ENCODE measurements at regions not wholly inside any gene's neighbourhood (a gene's known extent, or its start where the extent isn't known, plus 50 kb on each side); places are given as distances from the start of the nearest gene placed in this dataset.
A peak's percentile ranks its signal among the peaks of the same experiment; 100 is the strongest.

- Histone ChIP-seq H3K9ac (ENCODE audit: low read depth, low read length) (no peak overlapping the region), H3K4me2 (ENCODE audit: insufficient read depth, low read length) (no peak overlapping the region), H3K4me1 (ENCODE audit: insufficient read depth, low read length) (no peaks in the 10 kb centered on the region), H3K27me3 (ENCODE audit: insufficient read depth, low read length, poor library complexity) (no peaks in the 10 kb centered on the region), H3K27ac (ENCODE audit: low read length) (no peak overlapping the region), H4K20me1 (ENCODE audit: insufficient read depth, low read length) (no peaks in the 10 kb centered on the region), H2AFZ (ENCODE audit: low read depth, low read length) (no peak overlapping the region), H3K36me3 (ENCODE audit: insufficient read depth, low read length) (no peaks in the 10 kb centered on the region), H3K79me2 (ENCODE audit: insufficient read depth, low read length) (no peaks in the 10 kb centered on the region), H3K9me3 (ENCODE audit: insufficient read depth, low read length, severe bottlenecking) (no peaks in the 10 kb centered on the region), H3K4me3 (ENCODE audit: low read depth in 1 of 2, low read length in 2 of 2) (no peak overlapping the region)
- ATAC-seq (ENCODE audit: insufficient read depth, low read depth) (no peak), DNase-seq (no peak)
- TF ChIP-seq CTCF (IDR thresholded peaks at IDR 0.05; ENCODE audit: borderline replicate concordance, extremely low read depth, low read length, poor library complexity, severe bottlenecking) (no peak), EZH2 (IDR thresholded peaks at IDR 0.05; ENCODE audit: borderline replicate concordance, low read depth, low read length, severe bottlenecking) (no peak)
These were observed 50.6 kb downstream of the SLIT2 start for GRCh38 chr4:20302336-20302735.

GRCh38 chr4:20305976-20306375 is 54.3 kb downstream of the SLIT2 start:
- Histone ChIP-seq H3K9ac (ENCODE audit: low read depth, low read length) (no peak overlapping the region), H3K4me2 (ENCODE audit: insufficient read depth, low read length) (no peak overlapping the region), H3K4me3 (ENCODE audit: low read depth in 1 of 2, low read length in 2 of 2) (no peak overlapping the region), H3K27me3 (ENCODE audit: insufficient read depth, low read length, poor library complexity) (no peaks in the 10 kb centered on the region), H3K36me3 (ENCODE audit: insufficient read depth, low read length) (no peaks in the 10 kb centered on the region), H3K79me2 (ENCODE audit: insufficient read depth, low read length) (no peaks in the 10 kb centered on the region), H3K9me3 (ENCODE audit: insufficient read depth, low read length, severe bottlenecking) (no peaks in the 10 kb centered on the region), H2AFZ (ENCODE audit: low read depth, low read length) (no peak overlapping the region), H3K27ac (ENCODE audit: low read length) (no peak overlapping the region), H4K20me1 (ENCODE audit: insufficient read depth, low read length) (no peaks in the 10 kb centered on the region), H3K4me1 (ENCODE audit: insufficient read depth, low read length) (no peaks in the 10 kb centered on the region)
- ATAC-seq (ENCODE audit: insufficient read depth, low read depth) (no peak), DNase-seq (no peak)
- no peak for TF ChIP-seq EZH2 (IDR thresholded peaks at IDR 0.05; ENCODE audit: borderline replicate concordance, low read depth, low read length, severe bottlenecking)
- peak; percentile 12 for TF ChIP-seq CTCF (IDR thresholded peaks at IDR 0.05; ENCODE audit: borderline replicate concordance, extremely low read depth, low read length, poor library complexity, severe bottlenecking)

GRCh38 chr4:20311856-20312255 is 60.2 kb downstream of the SLIT2 start:
- no peak for TF ChIP-seq CTCF (IDR thresholded peaks at IDR 0.05; ENCODE audit: borderline replicate concordance, extremely low read depth, low read length, poor library complexity, severe bottlenecking)
- TF ChIP-seq EZH2 (IDR thresholded peaks at IDR 0.05; ENCODE audit: borderline replicate concordance, low read depth, low read length, severe bottlenecking) = no peak
- no peak for DNase-seq
- no peak overlapping the region for H3K4me2 ChIP-seq (ENCODE audit: insufficient read depth, low read length)

More at GRCh38 chr4:20311856-20312255, 60.2 kb downstream of the SLIT2 start:
- no peaks in the 10 kb centered on the region for H3K9me3 ChIP-seq (ENCODE audit: insufficient read depth, low read length, severe bottlenecking)
- no peaks in the 10 kb centered on the region for H3K4me1 ChIP-seq (ENCODE audit: insufficient read depth, low read length)
- H3K27me3 ChIP-seq (ENCODE audit: insufficient read depth, low read length, poor library complexity) = no peaks in the 10 kb centered on the region
- no peaks in the 10 kb centered on the region for H3K79me2 ChIP-seq (ENCODE audit: insufficient read depth, low read length)
- H3K4me3 ChIP-seq (ENCODE audit: low read depth in 1 of 2, low read length in 2 of 2) = no peak overlapping the region
- no peak overlapping the region for H3K27ac ChIP-seq (ENCODE audit: low read length)
- no peaks in the 10 kb centered on the region for H3K36me3 ChIP-seq (ENCODE audit: insufficient read depth, low read length)
- H4K20me1 ChIP-seq (ENCODE audit: insufficient read depth, low read length) = no peaks in the 10 kb centered on the region
- ATAC-seq (ENCODE audit: insufficient read depth, low read depth) = no peak
- no peak overlapping the region for H3K9ac ChIP-seq (ENCODE audit: low read depth, low read length)
- H2AFZ ChIP-seq (ENCODE audit: low read depth, low read length) = no peak overlapping the region

All from DND-41 (cell line).